Mesothelial cell of epicardium (in vitro differentiated cells): ENCODE measurements at regions not wholly inside any gene's neighbourhood (a gene's known extent, or its start where the extent isn't known, plus 50 kb on each side); places are given as distances from the start of the nearest gene placed in this dataset.

Experiments used
- DNase-seq, 2 experiments: peaks; one replicate each; pipeline ENCODE4 v3.0.0; 2021; ENCODE audit warnings: low spot score in 2 of 2; ENCODE audit not compliant: unreplicated experiment in 2 of 2
- H3K27ac Mint-ChIP-seq: 2 replicates; pipeline ENCODE4 v1.8.0; 2021; ENCODE audit warnings: mixed read lengths
- H3K27me3 Mint-ChIP-seq: 2 replicates; pipeline ENCODE4 v1.8.0; 2021; ENCODE audit warnings: low read depth, mixed read lengths
- H3K36me3 Mint-ChIP-seq: 2 replicates; pipeline ENCODE4 v1.8.0; 2021; ENCODE audit warnings: mixed read lengths
- H3K4me1 Mint-ChIP-seq: 2 replicates; pipeline ENCODE4 v1.8.0; 2021; ENCODE audit warnings: mixed read lengths
- H3K4me3 Mint-ChIP-seq: 2 replicates; pipeline ENCODE4 v1.8.0; 2021; ENCODE audit warnings: mild to moderate bottlenecking, moderate library complexity, mixed read lengths
- H3K9me3 Mint-ChIP-seq: 2 replicates; pipeline ENCODE4 v1.8.0; 2021; ENCODE audit warnings: mixed read lengths
- CTCF ChIP-seq: fragments of 200-600 bp; sonication (generic); IDR thresholded peaks from one replicate; pipeline ENCODE4 v1.5.0; 2021; ENCODE audit warnings: antibody characterized with exemption; ENCODE audit not compliant: unreplicated experiment

- TF ChIP-seq CTCF, result no peak
- Mint-ChIP-seq H3K4me3 (no peak overlapping the region), H3K27me3 (peaks cover 40% of the 10 kb centered on the region), H3K4me1 (no peaks in the 10 kb centered on the region), H3K9me3 (no peaks in the 10 kb centered on the region), H3K27ac (no peak overlapping the region), H3K36me3 (no peaks in the 10 kb centered on the region)
- no peak for DNase-seq
Observed at GRCh38 chr7:50212666-50213621, 91.6 kb upstream of the IKZF1 start.

GRCh38 chr7:50212016-50212325, 92.5 kb upstream of the IKZF1 start:
- DNase-seq, result no peak
- Mint-ChIP-seq H3K36me3 (no peaks in the 10 kb centered on the region), H3K27me3 (peaks cover 44% of the 10 kb centered on the region), H3K9me3 (no peaks in the 10 kb centered on the region), H3K4me3 (no peak overlapping the region), H3K4me1 (no peaks in the 10 kb centered on the region), H3K27ac (no peak overlapping the region)
- no peak for TF ChIP-seq CTCF

GRCh38 chr7:50211130-50212015, 93.1 kb upstream of the IKZF1 start:
- DNase-seq, result no peak
- Mint-ChIP-seq H3K36me3 (no peaks in the 10 kb centered on the region), H3K4me3 (no peak overlapping the region), H3K27me3 (peaks cover 47% of the 10 kb centered on the region), H3K9me3 (no peaks in the 10 kb centered on the region), H3K27ac (no peak overlapping the region), H3K4me1 (no peaks in the 10 kb centered on the region)
- no peak for TF ChIP-seq CTCF

GRCh38 chr7:50210706-50211115, 93.8 kb upstream of the IKZF1 start:
- TF ChIP-seq CTCF, result no peak
- Mint-ChIP-seq H3K27ac (no peak overlapping the region), H3K4me3 (no peak overlapping the region), H3K9me3 (no peaks in the 10 kb centered on the region), H3K4me1 (no peaks in the 10 kb centered on the region), H3K36me3 (no peaks in the 10 kb centered on the region), H3K27me3 (peaks cover 48% of the 10 kb centered on the region)
- DNase-seq, result no peak

GRCh38 chr7:50209461-50210135, 94.9 kb upstream of the IKZF1 start:
- TF ChIP-seq CTCF, result no peak
- no peaks in the 10 kb centered on the region for H3K9me3 Mint-ChIP-seq
- H3K4me3 Mint-ChIP-seq, result no peak overlapping the region

More at GRCh38 chr7:50209461-50210135, 94.9 kb upstream of the IKZF1 start:
- H3K27ac Mint-ChIP-seq, result no peak overlapping the region
- no peak for DNase-seq
- peaks cover under 1% of the 10 kb centered on the region for H3K4me1 Mint-ChIP-seq
- peaks cover 39% of the 10 kb centered on the region for H3K27me3 Mint-ChIP-seq
- no peaks in the 10 kb centered on the region for H3K36me3 Mint-ChIP-seq
